WTC11 (cell line): ENCODE measurements at regions not wholly inside any gene's neighbourhood (a gene's known extent, or its start where the extent isn't known, plus 50 kb on each side); places are given as distances from the start of the nearest gene placed in this dataset.

Source experiments
- ATAC-seq: fragments of 200-7000 bp; cut with Tn5 transposase; 2 replicates; pipeline ENCODE4 v1.10.0; 2021; ENCODE audit warnings: mild to moderate bottlenecking, moderate library complexity
- CTCF ChIA-PET: fragments of 300-600 bp; sonication (Branson Sonifier 250); formaldehyde crosslinking; loops from one replicate; lab custom pipeline; 2021; ENCODE audit warnings: antibody characterized with exemption; lab: Charles Lee
- POLR2A ChIA-PET: fragments of 350-600 bp; sonication (Branson Sonifier 250); formaldehyde crosslinking; loops from one replicate; lab custom pipeline; 2021; ENCODE audit warnings: antibody characterized with exemption; lab: Charles Lee
- DNase-seq: peaks from one replicate; pipeline ENCODE4 v3.0.0; 2021; ENCODE audit warnings: low spot score
- H3K27ac Mint-ChIP-seq: 2 replicates; pipeline ENCODE4 v1.8.0; 2021; ENCODE audit warnings: mixed read lengths
- H3K27me3 Mint-ChIP-seq: 2 replicates; pipeline ENCODE4 v1.8.0; 2021; ENCODE audit warnings: low read depth, mild to moderate bottlenecking, moderate library complexity, mixed read lengths
- H3K36me3 Mint-ChIP-seq: 2 replicates; pipeline ENCODE4 v1.8.0; 2021; ENCODE audit warnings: mixed read lengths
- H3K4me1 Mint-ChIP-seq: 2 replicates; pipeline ENCODE4 v1.8.0; 2022; ENCODE audit warnings: mixed read lengths
- H3K4me3 Mint-ChIP-seq: 2 replicates; pipeline ENCODE4 v1.8.0; 2021; ENCODE audit warnings: mild to moderate bottlenecking, moderate library complexity, mixed read lengths
- H3K9me3 Mint-ChIP-seq: 2 replicates; pipeline ENCODE4 v1.8.0; 2021; ENCODE audit warnings: mixed read lengths
- GABPB1 ChIP-seq: sonication (generic); formaldehyde crosslinking; IDR thresholded peaks from 2 replicates; pipeline ENCODE4 v1.8.1; 2023; ENCODE audit warnings: mild to moderate bottlenecking, missing genetic modification reagents
- IRF2 ChIP-seq: sonication (generic); formaldehyde crosslinking; IDR thresholded peaks from 2 replicates; pipeline ENCODE4 v1.8.0; 2022; ENCODE audit warnings: low read depth, missing genetic modification reagents, borderline replicate concordance
- NR2C2 ChIP-seq: sonication (generic); formaldehyde crosslinking; IDR thresholded peaks from 2 replicates; pipeline ENCODE4 v1.8.0; 2022; ENCODE audit warnings: mild to moderate bottlenecking, missing genetic modification reagents
- SMAD3 ChIP-seq: sonication (generic); formaldehyde crosslinking; IDR thresholded peaks from 2 replicates; pipeline ENCODE4 v1.8.0; 2022; ENCODE audit warnings: missing genetic modification reagents, mild to moderate bottlenecking, borderline replicate concordance
- SOX15 ChIP-seq: fragments of 250-450 bp; sonication (Bioruptor Pico); IDR thresholded peaks from 2 replicates; pipeline ENCODE4 v1.9.0; 2021; ENCODE audit warnings: mild to moderate bottlenecking
- SP1 ChIP-seq: sonication (generic); formaldehyde crosslinking; conservative IDR thresholded peaks from 2 replicates; pipeline ENCODE4 v1.8.1; 2022; ENCODE audit warnings: missing genetic modification reagents
- TP53 ChIP-seq: sonication (generic); formaldehyde crosslinking; IDR thresholded peaks from 2 replicates; pipeline ENCODE4 v1.8.1; 2023; ENCODE audit warnings: mild to moderate bottlenecking, missing genetic modification reagents
- ZBTB21 ChIP-seq: sonication (generic); formaldehyde crosslinking; IDR thresholded peaks from 2 replicates; pipeline ENCODE4 v1.8.1; 2023; ENCODE audit warnings: mild to moderate bottlenecking, missing genetic modification reagents, borderline replicate concordance
- ZNF138 ChIP-seq: sonication (generic); formaldehyde crosslinking; conservative IDR thresholded peaks from 2 replicates; pipeline ENCODE4 v1.8.1; 2022; ENCODE audit warnings: mild to moderate bottlenecking, moderate library complexity, missing genetic modification reagents
- ZNF671 ChIP-seq: fragments of 250-450 bp; sonication (Bioruptor Pico); IDR thresholded peaks from 2 replicates; pipeline ENCODE4 v1.8.0; 2021; ENCODE audit warnings: mild to moderate bottlenecking
- TF ChIP-seq, protein P1 (sequence below): sonication (generic); formaldehyde crosslinking; IDR thresholded peaks from 2 replicates; pipeline ENCODE4 v1.8.0; 2022; ENCODE audit warnings: mild to moderate bottlenecking, missing genetic modification reagents
- TF ChIP-seq, protein P2 (sequence below): sonication (generic); formaldehyde crosslinking; IDR thresholded peaks from 2 replicates; pipeline ENCODE4 v1.8.1; 2022; ENCODE audit warnings: low read depth, mild to moderate bottlenecking, moderate library complexity, missing genetic modification reagents, borderline replicate concordance
- TF ChIP-seq, protein P3 (sequence below): fragments of 250-450 bp; sonication (Bioruptor Pico); IDR thresholded peaks from 2 replicates; pipeline ENCODE4 v1.9.0; 2021; ENCODE audit warnings: moderate library complexity, mild to moderate bottlenecking, inconsistent platforms, borderline replicate concordance
- TF ChIP-seq, protein P4 (sequence below): fragments of 200-600 bp; IDR thresholded peaks from 2 replicates; pipeline ENCODE4 v1.8.0; 2022; ENCODE audit warnings: antibody characterized with exemption
- TF ChIP-seq, protein P5 (sequence below): fragments of 250-450 bp; sonication (Bioruptor Pico); IDR thresholded peaks from 2 replicates; pipeline ENCODE4 v1.9.0; 2021; ENCODE audit warnings: mild to moderate bottlenecking, borderline replicate concordance
- TF ChIP-seq, protein P6 (sequence below): sonication (generic); formaldehyde crosslinking; IDR thresholded peaks from 2 replicates; pipeline ENCODE4 v1.8.0; 2022; ENCODE audit warnings: mild to moderate bottlenecking, missing genetic modification reagents
- TF ChIP-seq, protein P7 (sequence below): sonication (generic); formaldehyde crosslinking; IDR thresholded peaks from 2 replicates; pipeline ENCODE4 v1.8.1; 2022; ENCODE audit warnings: low read depth, missing genetic modification reagents, borderline replicate concordance
- TF ChIP-seq, protein P8 (sequence below): sonication (generic); formaldehyde crosslinking; IDR thresholded peaks from 2 replicates; pipeline ENCODE4 v1.8.0; 2022; ENCODE audit warnings: mild to moderate bottlenecking, missing genetic modification reagents

DNA sequence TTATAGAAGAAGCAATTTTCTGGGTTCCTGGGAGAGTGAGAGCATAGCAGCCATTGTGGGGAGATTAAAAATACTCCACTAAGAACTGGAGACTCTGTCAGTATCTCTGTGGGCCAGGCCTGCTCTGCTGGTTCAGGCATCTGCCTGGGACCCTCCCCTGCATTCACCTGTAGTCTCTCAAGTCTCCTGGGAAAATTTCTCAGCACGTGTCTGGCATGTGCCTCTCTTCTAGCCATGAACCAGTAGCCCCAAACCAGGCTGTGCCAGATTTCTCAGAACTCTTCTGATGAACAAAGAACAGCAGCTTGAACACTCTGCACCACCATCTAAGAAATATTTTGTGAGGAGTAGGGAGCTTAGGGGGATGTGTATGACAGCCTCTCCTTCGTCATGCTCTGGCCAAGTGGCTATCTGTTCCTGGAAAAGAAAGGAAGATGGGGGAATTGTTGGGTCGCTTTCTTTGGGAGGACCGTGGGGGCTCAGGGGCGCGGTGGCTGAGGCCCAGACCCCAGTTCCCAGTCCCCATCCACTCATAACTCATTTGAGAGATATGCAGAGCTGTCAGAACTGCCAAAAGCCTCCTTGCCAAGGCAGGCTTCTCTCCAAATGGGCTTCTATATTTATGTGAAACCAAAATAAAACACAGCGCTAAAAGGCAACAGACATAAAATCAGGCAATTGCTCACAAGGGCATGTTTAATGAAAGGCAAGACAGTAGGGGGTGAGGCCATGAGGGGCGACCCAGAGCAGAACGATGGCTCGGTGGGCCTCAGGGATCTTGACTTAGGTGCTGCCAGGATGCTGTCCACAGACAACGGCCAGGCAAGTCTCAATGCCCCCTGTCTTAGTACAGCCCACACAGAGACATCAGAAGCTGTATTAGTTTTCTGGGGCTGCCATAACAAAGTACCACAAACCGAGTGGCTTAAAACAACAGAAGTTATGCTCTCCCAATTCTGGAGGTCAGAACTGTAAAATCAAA, 114.7 kb upstream of the TNP1 start:
- Mint-ChIP-seq H3K27me3 (no peaks in the 10 kb centered on the region), H3K27ac (no peak overlapping the region)
- ATAC-seq, result no peak

DNA sequence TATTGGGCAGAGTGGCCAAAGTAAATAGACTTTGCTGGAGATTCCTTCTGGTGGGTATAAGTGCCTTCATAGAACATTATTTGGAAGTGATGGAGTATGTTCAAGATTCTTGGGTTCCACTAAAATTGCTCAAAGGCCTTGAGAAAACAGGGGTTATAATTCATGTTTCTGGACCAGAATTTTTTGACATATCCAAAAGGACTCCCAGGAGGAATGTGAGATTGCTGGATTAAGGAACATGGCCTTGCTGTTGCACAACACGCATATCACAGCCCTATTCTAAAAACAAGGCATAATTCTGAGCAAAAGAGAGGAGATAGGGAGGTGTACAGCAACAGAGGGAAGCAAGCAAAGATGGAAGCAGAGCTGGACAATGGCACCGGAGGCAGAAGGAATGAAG, 111.7 kb upstream of the TNP1 start:
- no peak overlapping the region for H3K4me3 Mint-ChIP-seq
- ChIA-PET CTCF (no interaction called here), POLR2A (no interaction called here)
- no peaks in the 10 kb centered on the region for H3K36me3 Mint-ChIP-seq
- no peak overlapping the region for H3K27ac Mint-ChIP-seq
- no peak for DNase-seq
- no peaks in the 10 kb centered on the region for H3K4me1 Mint-ChIP-seq
- H3K27me3 Mint-ChIP-seq, result no peaks in the 10 kb centered on the region
- no peak for ATAC-seq
- no peaks in the 10 kb centered on the region; the same call in 1 of the 2 replicates for H3K9me3 Mint-ChIP-seq
- TF ChIP-seq TP53 (CRISPR knock-in tag), result no peak
- TF ChIP-seq, protein P1, sequence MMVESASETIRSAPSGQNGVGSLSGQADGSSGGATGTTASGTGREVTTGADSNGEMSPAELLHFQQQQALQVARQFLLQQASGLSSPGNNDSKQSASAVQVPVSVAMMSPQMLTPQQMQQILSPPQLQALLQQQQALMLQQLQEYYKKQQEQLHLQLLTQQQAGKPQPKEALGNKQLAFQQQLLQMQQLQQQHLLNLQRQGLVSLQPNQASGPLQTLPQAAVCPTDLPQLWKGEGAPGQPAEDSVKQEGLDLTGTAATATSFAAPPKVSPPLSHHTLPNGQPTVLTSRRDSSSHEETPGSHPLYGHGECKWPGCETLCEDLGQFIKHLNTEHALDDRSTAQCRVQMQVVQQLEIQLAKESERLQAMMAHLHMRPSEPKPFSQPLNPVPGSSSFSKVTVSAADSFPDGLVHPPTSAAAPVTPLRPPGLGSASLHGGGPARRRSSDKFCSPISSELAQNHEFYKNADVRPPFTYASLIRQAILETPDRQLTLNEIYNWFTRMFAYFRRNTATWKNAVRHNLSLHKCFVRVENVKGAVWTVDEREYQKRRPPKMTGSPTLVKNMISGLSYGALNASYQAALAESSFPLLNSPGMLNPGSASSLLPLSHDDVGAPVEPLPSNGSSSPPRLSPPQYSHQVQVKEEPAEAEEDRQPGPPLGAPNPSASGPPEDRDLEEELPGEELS (CRISPR knock-in tag), result no peak
- no peak for TF ChIP-seq SOX15 (CRISPR knock-in tag)
- TF ChIP-seq, protein P2, sequence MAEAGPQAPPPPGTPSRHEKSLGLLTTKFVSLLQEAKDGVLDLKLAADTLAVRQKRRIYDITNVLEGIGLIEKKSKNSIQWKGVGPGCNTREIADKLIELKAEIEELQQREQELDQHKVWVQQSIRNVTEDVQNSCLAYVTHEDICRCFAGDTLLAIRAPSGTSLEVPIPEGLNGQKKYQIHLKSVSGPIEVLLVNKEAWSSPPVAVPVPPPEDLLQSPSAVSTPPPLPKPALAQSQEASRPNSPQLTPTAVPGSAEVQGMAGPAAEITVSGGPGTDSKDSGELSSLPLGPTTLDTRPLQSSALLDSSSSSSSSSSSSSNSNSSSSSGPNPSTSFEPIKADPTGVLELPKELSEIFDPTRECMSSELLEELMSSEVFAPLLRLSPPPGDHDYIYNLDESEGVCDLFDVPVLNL (CRISPR knock-in tag), result no peak
- no peak for TF ChIP-seq SMAD3 (CRISPR knock-in tag)
- no peak for TF ChIP-seq SP1
- TF ChIP-seq, protein P3, sequence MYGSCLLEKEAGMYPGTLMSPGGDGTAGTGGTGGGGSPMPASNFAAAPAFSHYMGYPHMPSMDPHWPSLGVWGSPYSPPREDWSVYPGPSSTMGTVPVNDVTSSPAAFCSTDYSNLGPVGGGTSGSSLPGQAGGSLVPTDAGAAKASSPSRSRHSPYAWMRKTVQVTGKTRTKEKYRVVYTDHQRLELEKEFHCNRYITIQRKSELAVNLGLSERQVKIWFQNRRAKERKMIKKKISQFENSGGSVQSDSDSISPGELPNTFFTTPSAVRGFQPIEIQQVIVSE, result no peak
- TF ChIP-seq ZNF671 (CRISPR knock-in tag), result no peak
- no peak for TF ChIP-seq ZBTB21 (CRISPR knock-in tag)
- TF ChIP-seq, protein P4, sequence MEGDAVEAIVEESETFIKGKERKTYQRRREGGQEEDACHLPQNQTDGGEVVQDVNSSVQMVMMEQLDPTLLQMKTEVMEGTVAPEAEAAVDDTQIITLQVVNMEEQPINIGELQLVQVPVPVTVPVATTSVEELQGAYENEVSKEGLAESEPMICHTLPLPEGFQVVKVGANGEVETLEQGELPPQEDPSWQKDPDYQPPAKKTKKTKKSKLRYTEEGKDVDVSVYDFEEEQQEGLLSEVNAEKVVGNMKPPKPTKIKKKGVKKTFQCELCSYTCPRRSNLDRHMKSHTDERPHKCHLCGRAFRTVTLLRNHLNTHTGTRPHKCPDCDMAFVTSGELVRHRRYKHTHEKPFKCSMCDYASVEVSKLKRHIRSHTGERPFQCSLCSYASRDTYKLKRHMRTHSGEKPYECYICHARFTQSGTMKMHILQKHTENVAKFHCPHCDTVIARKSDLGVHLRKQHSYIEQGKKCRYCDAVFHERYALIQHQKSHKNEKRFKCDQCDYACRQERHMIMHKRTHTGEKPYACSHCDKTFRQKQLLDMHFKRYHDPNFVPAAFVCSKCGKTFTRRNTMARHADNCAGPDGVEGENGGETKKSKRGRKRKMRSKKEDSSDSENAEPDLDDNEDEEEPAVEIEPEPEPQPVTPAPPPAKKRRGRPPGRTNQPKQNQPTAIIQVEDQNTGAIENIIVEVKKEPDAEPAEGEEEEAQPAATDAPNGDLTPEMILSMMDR, result no peak
- TF ChIP-seq, protein P5, sequence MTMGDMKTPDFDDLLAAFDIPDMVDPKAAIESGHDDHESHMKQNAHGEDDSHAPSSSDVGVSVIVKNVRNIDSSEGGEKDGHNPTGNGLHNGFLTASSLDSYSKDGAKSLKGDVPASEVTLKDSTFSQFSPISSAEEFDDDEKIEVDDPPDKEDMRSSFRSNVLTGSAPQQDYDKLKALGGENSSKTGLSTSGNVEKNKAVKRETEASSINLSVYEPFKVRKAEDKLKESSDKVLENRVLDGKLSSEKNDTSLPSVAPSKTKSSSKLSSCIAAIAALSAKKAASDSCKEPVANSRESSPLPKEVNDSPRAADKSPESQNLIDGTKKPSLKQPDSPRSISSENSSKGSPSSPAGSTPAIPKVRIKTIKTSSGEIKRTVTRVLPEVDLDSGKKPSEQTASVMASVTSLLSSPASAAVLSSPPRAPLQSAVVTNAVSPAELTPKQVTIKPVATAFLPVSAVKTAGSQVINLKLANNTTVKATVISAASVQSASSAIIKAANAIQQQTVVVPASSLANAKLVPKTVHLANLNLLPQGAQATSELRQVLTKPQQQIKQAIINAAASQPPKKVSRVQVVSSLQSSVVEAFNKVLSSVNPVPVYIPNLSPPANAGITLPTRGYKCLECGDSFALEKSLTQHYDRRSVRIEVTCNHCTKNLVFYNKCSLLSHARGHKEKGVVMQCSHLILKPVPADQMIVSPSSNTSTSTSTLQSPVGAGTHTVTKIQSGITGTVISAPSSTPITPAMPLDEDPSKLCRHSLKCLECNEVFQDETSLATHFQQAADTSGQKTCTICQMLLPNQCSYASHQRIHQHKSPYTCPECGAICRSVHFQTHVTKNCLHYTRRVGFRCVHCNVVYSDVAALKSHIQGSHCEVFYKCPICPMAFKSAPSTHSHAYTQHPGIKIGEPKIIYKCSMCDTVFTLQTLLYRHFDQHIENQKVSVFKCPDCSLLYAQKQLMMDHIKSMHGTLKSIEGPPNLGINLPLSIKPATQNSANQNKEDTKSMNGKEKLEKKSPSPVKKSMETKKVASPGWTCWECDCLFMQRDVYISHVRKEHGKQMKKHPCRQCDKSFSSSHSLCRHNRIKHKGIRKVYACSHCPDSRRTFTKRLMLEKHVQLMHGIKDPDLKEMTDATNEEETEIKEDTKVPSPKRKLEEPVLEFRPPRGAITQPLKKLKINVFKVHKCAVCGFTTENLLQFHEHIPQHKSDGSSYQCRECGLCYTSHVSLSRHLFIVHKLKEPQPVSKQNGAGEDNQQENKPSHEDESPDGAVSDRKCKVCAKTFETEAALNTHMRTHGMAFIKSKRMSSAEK (CRISPR knock-in tag), result no peak
- TF ChIP-seq, protein P6, sequence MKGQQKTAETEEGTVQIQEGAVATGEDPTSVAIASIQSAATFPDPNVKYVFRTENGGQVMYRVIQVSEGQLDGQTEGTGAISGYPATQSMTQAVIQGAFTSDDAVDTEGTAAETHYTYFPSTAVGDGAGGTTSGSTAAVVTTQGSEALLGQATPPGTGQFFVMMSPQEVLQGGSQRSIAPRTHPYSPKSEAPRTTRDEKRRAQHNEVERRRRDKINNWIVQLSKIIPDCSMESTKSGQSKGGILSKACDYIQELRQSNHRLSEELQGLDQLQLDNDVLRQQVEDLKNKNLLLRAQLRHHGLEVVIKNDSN (CRISPR knock-in tag), result no peak

More for the DNA sequence above, 114.7 kb upstream of the TNP1 start:
- H3K4me1 Mint-ChIP-seq, result no peaks in the 10 kb centered on the region
- TF ChIP-seq ZBTB21 (CRISPR knock-in tag) (no peak), NR2C2 (no peak), GABPB1 (CRISPR knock-in tag) (no peak), IRF2 (CRISPR knock-in tag) (no peak), ZNF138 (CRISPR knock-in tag) (no peak)
- TF ChIP-seq, protein P7, sequence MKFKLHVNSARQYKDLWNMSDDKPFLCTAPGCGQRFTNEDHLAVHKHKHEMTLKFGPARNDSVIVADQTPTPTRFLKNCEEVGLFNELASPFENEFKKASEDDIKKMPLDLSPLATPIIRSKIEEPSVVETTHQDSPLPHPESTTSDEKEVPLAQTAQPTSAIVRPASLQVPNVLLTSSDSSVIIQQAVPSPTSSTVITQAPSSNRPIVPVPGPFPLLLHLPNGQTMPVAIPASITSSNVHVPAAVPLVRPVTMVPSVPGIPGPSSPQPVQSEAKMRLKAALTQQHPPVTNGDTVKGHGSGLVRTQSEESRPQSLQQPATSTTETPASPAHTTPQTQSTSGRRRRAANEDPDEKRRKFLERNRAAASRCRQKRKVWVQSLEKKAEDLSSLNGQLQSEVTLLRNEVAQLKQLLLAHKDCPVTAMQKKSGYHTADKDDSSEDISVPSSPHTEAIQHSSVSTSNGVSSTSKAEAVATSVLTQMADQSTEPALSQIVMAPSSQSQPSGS (CRISPR knock-in tag), result no peak
- TF ChIP-seq, protein P8, sequence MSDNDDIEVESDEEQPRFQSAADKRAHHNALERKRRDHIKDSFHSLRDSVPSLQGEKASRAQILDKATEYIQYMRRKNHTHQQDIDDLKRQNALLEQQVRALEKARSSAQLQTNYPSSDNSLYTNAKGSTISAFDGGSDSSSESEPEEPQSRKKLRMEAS (CRISPR knock-in tag), result no peak
- TF ChIP-seq, protein P4, result no peak
- TF ChIP-seq, all 79 proteins: peak for 0
- CTCF ChIA-PET, result no interaction called here
- H3K9me3 Mint-ChIP-seq, result peaks cover 8% of the 10 kb centered on the region
- H3K36me3 Mint-ChIP-seq, result no peaks in the 10 kb centered on the region; the same call in 1 of the 2 replicates
- POLR2A ChIA-PET, result no interaction called here
- no peak overlapping the region for H3K4me3 Mint-ChIP-seq
- DNase-seq, result no peak
